Activated CD8-positive, alpha-beta T cell treated with anti-CD3 and anti-CD28 coated beads for 36 hours (primary cell): ENCODE measurements at regions not wholly inside any gene's neighbourhood (a gene's known extent, or its start where the extent isn't known, plus 50 kb on each side); places are given as distances from the start of the nearest gene placed in this dataset.

Experiments used
- ATAC-seq: fragments of 200-7000 bp; cut with Tn5 transposase; one replicate; pipeline ENCODE4 v1.10.0; 2021; ENCODE audit warnings: mild to moderate bottlenecking, moderate library complexity
- CTCF ChIA-PET: fragments of 350-600 bp; sonication (Branson Sonifier 250); formaldehyde crosslinking; loops from one replicate; lab custom pipeline; 2021; ENCODE audit warnings: antibody characterized with exemption; lab: Charles Lee
- POLR2A ChIA-PET: fragments of 350-600 bp; sonication (Branson Sonifier 250); formaldehyde crosslinking; loops from one replicate; lab custom pipeline; 2021; ENCODE audit warnings: antibody characterized with exemption; lab: Charles Lee
- DNase-seq: peaks from one replicate; pipeline ENCODE4 v3.0.0-alpha.2; 2020
- H3K27ac Mint-ChIP-seq: one replicate; pipeline ENCODE4 v1.8.0; 2021; ENCODE audit warnings: mild to moderate bottlenecking, mixed read lengths
- H3K27me3 Mint-ChIP-seq: one replicate; pipeline ENCODE4 v1.8.0; 2021; ENCODE audit warnings: mixed read lengths
- H3K36me3 Mint-ChIP-seq: one replicate; pipeline ENCODE4 v1.8.0; 2021; ENCODE audit warnings: low read depth, mixed read lengths
- H3K4me1 Mint-ChIP-seq: one replicate; pipeline ENCODE4 v1.8.0; 2021; ENCODE audit warnings: low read depth, mixed read lengths
- H3K4me3 Mint-ChIP-seq: one replicate; pipeline ENCODE4 v1.8.0; 2021; ENCODE audit warnings: mild to moderate bottlenecking, moderate library complexity, mixed read lengths
- H3K9me3 Mint-ChIP-seq: one replicate; pipeline ENCODE4 v1.8.0; 2021; ENCODE audit warnings: mixed read lengths
- intact Hi-C: fragments of 100-400 bp; cut with micrococcal nuclease; formaldehyde crosslinking; loops from one replicate; pipeline ENCODE4 v1.10.0; 2022
- TF ChIP-seq, protein P1 (sequence below): fragments of 200-600 bp; IDR thresholded peaks from one replicate; pipeline ENCODE4 v1.8.0; 2022; ENCODE audit warnings: antibody characterized with exemption, mild to moderate bottlenecking

DNA sequence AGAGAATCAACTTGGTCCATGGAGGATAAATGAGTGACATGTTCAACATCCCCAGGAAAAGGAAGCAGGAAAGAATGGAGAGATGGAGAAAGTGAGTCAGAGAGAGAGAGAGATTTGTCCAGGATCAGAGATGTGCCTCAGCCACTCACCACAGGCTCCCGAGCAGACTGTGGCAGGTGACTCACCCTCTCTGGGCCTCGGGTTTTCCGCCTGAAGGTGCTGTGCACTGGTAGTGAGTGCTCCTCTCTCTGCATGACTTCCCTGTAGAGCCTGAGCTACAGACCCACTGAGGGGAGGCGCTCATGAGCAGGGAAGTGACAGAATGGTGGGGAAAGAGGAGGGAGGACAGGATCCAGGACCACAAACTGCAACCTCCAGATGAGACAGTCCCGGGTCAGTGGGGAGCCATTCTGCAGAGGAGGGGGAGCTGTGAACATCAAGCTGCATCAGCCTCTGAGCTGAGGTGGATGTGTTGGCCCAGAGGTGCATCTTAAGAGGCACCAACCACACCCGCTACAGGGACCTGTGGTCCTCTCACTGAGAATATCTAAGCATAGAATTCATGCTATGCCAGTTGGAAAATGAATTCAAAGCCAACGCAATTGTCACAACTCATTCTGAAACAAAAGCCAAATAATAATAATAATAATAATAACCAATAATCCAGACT is 433.4 kb downstream of the BRD1 start:
- TF ChIP-seq, protein P1, sequence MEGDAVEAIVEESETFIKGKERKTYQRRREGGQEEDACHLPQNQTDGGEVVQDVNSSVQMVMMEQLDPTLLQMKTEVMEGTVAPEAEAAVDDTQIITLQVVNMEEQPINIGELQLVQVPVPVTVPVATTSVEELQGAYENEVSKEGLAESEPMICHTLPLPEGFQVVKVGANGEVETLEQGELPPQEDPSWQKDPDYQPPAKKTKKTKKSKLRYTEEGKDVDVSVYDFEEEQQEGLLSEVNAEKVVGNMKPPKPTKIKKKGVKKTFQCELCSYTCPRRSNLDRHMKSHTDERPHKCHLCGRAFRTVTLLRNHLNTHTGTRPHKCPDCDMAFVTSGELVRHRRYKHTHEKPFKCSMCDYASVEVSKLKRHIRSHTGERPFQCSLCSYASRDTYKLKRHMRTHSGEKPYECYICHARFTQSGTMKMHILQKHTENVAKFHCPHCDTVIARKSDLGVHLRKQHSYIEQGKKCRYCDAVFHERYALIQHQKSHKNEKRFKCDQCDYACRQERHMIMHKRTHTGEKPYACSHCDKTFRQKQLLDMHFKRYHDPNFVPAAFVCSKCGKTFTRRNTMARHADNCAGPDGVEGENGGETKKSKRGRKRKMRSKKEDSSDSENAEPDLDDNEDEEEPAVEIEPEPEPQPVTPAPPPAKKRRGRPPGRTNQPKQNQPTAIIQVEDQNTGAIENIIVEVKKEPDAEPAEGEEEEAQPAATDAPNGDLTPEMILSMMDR = no peak
- ChIA-PET CTCF (no interaction called here), POLR2A (no interaction called here)
- peak; percentile 7 for DNase-seq
- Mint-ChIP-seq H3K9me3 (peaks cover 10% of the 10 kb centered on the region), H3K27me3 (peaks cover 4% of the 10 kb centered on the region), H3K27ac (no peak overlapping the region), H3K36me3 (no peaks in the 10 kb centered on the region), H3K4me3 (no peak overlapping the region), H3K4me1 (no peaks in the 10 kb centered on the region)
- intact Hi-C loops = no loop called here
- no peak for ATAC-seq

DNA sequence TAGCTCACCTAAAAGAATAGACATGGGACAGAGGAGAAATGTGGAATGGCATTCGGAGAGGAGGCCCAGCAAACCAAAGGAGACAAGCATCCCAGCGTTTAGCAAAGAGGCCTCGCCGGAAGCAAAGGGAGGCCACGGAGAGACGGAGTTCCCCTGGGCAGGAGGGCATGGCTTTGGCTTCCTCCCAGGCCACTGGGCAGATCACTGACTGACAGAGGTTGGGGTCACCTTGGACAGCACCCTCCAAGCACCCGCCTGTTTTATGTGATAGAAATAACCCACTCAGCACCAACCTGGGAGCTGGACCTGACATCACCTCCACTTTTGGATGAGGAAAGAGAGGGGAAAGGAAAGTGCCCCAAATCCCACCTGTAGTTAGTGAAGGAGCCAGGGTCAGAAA is 434.1 kb downstream of the BRD1 start:
- TF ChIP-seq, protein P1 = no peak
- no peaks in the 10 kb centered on the region for H3K4me1 Mint-ChIP-seq
- ATAC-seq = no peak
- POLR2A ChIA-PET = no interaction called here
- no peak for DNase-seq
- H3K9me3 Mint-ChIP-seq = peaks cover 10% of the 10 kb centered on the region
- H3K27ac Mint-ChIP-seq = no peak overlapping the region
- H3K36me3 Mint-ChIP-seq = no peaks in the 10 kb centered on the region
- H3K27me3 Mint-ChIP-seq = peaks cover 4% of the 10 kb centered on the region
- CTCF ChIA-PET = no interaction called here
- intact Hi-C loops = no loop called here
- no peak overlapping the region for H3K4me3 Mint-ChIP-seq

DNA sequence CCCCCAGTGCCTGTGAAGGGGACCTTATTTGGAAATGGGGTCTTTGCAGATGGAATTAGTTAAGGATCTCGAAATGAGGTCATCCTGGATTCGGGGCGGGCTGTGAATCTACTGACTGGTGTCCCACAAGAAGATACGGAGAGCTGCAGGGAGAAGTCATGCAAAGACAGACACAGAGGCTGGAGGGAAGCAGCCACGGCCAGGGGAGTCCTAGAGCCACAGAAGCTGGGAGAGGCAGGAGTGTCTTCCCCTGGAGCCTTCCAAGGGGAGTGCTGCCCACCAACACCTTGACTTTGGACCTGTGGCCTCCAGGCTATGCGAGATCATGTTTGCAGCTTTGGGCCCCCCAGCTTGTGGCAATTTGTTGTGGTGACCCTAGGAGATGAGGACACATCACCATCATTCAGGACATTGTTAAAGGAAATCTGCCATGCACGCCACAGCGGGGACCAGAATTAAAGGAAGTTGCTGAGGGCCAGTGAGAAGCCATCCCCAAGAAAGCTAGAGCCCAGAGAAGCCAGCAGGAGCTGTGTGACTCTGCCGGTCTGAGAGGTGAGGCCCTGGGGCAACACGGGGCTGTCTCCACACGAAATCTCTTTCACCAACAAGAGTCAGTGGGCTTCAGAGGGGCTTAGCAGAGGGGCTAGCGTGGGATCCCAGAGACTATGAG is 434.7 kb downstream of the BRD1 start:
- POLR2A ChIA-PET = no interaction called here
- H3K27me3 Mint-ChIP-seq = peaks cover 4% of the 10 kb centered on the region
- H3K27ac Mint-ChIP-seq = no peak overlapping the region
- peaks cover 10% of the 10 kb centered on the region for H3K9me3 Mint-ChIP-seq
- intact Hi-C loops = no loop called here
- TF ChIP-seq, protein P1 = no peak
- DNase-seq = no peak
- no peak for ATAC-seq
- H3K36me3 Mint-ChIP-seq = no peaks in the 10 kb centered on the region
- H3K4me1 Mint-ChIP-seq = no peaks in the 10 kb centered on the region
- no peak overlapping the region for H3K4me3 Mint-ChIP-seq
- CTCF ChIA-PET = no interaction called here

DNA sequence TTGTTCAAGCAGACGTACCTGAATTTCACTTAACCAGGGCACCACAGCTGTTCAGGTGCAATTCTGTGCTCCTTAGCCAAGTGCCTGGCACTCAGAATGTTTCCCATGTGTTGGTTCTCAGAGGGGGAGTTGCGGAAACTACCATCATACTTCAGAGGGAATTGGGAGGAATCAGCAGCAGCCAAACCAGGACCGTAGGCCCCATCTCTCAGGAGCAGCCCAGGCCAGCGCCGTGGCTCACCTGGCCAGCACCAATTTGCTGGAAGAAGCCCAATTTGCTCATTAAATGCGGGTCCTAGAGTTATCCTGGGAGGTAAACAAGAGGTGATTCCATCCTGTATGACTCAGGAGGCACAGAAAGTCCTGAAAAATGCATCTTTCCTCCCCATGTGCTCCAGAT is 435.4 kb downstream of the BRD1 start:
- ATAC-seq = no peak
- Mint-ChIP-seq H3K27me3 (peaks cover 4% of the 10 kb centered on the region), H3K36me3 (no peaks in the 10 kb centered on the region), H3K27ac (no peak overlapping the region), H3K9me3 (peaks cover 10% of the 10 kb centered on the region), H3K4me1 (no peaks in the 10 kb centered on the region), H3K4me3 (no peak overlapping the region)
- ChIA-PET CTCF (no interaction called here), POLR2A (no interaction called here)
- DNase-seq = no peak
- intact Hi-C loops = no loop called here
- TF ChIP-seq, protein P1 = no peak

DNA sequence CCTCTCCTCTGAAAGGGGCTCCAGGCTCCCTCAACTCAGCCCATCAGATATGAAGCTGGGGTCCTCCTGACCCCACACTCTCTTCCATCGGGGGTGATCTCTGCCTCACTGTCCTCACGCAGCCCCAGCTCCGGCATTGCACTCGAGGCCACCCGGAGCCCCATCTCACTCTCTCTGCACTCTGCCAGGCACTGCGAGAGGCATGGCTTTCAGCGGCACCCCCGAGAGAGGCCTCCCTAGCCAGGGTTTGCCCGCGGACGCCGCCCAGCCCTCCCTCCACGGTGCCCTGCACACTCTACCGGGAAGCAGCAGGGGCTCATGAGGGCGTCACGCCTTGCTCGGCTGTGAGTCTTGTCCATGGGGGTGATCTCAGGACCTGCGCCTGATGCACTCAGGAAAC is 436.2 kb downstream of the BRD1 start:
- ATAC-seq (no peak), DNase-seq (no peak)
- Mint-ChIP-seq H3K4me1 (no peaks in the 10 kb centered on the region), H3K36me3 (no peaks in the 10 kb centered on the region), H3K27me3 (peaks cover 4% of the 10 kb centered on the region), H3K9me3 (peaks cover 10% of the 10 kb centered on the region), H3K27ac (no peak overlapping the region), H3K4me3 (no peak overlapping the region)
- intact Hi-C loops = no loop called here
- TF ChIP-seq, protein P1 = no peak
- ChIA-PET CTCF (no interaction called here), POLR2A (interaction anchor here (0.7 kb wide), 1 partner anchor 61 kb away, joined by 3 read pairs; no protein-coding TSS in a partner anchor)
